PC-9 (cell line): ENCODE measurements at regions not wholly inside any gene's neighbourhood (a gene's known extent, or its start where the extent isn't known, plus 50 kb on each side); places are given as distances from the start of the nearest gene placed in this dataset.

ENCODE experiments used
- EZH2 ChIP-seq: fragments of 200-600 bp; sonication (generic); IDR thresholded peaks from 2 replicates; pipeline ENCODE4 v1.8.0; 2017; ENCODE audit warnings: antibody characterized with exemption, low read depth
- TF ChIP-seq, protein P1 (sequence below): fragments of 200-600 bp; sonication (generic); conservative IDR thresholded peaks from 2 replicates; pipeline ENCODE4 v1.6.1; 2017; ENCODE audit warnings: mixed run types, antibody characterized with exemption, mild to moderate bottlenecking, moderate library complexity

DNA sequence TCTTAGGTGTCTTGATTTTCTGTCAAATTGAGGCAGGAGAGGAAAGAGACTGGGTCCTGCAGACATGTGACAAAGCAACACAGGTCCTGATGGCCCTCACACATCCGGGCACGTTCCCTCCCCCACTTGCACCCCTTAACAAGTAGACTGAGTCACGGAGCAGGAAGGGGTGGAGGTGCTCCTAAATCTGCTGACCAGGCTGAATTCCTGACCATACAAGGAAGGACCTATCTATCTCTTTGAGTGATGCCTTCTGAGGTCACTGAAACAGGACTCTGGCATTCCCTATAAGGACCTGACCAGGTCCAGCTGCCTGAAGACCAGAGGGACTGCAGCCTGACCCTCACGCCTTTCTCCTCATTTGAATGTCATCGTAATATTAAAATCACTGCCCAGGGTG, 250.3 kb downstream of the COL4A1 start:
- TF ChIP-seq, protein P1, sequence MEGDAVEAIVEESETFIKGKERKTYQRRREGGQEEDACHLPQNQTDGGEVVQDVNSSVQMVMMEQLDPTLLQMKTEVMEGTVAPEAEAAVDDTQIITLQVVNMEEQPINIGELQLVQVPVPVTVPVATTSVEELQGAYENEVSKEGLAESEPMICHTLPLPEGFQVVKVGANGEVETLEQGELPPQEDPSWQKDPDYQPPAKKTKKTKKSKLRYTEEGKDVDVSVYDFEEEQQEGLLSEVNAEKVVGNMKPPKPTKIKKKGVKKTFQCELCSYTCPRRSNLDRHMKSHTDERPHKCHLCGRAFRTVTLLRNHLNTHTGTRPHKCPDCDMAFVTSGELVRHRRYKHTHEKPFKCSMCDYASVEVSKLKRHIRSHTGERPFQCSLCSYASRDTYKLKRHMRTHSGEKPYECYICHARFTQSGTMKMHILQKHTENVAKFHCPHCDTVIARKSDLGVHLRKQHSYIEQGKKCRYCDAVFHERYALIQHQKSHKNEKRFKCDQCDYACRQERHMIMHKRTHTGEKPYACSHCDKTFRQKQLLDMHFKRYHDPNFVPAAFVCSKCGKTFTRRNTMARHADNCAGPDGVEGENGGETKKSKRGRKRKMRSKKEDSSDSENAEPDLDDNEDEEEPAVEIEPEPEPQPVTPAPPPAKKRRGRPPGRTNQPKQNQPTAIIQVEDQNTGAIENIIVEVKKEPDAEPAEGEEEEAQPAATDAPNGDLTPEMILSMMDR: no peak
- TF ChIP-seq EZH2: no peak
